NCI-H748 treated with DMSO at 0.1 percent for 48 hours (cell line): ENCODE measurements at regions not wholly inside any gene's neighbourhood (a gene's known extent, or its start where the extent isn't known, plus 50 kb on each side); places are given as distances from the start of the nearest gene placed in this dataset.
"Not testable (repeated sequence)": the region's sequence is repeated elsewhere in the genome, so short reads cannot be mapped to it uniquely, and the experiment has no call there.

Experiments
- DNase-seq: peaks from one replicate; lab custom pipeline; 2025; lab: John Stamatoyannopoulos, UW

- DNase-seq, result no peak
These were observed 572.4 kb downstream of the AMY1C start for GRCh38 chr1:104322131-104322530.

GRCh38 chr1:104329278-104329677 is 579.6 kb downstream of the AMY1C start:
- no peak for DNase-seq

GRCh38 chr1:104331763-104332162 is 582.1 kb downstream of the AMY1C start:
- DNase-seq, result no peak

GRCh38 chr1:104337927-104338326 is 588.2 kb downstream of the AMY1C start:
- DNase-seq, result not testable (repeated sequence)

GRCh38 chr1:104341944-104342343 is 592.2 kb downstream of the AMY1C start:
- no peak for DNase-seq

- no peak for DNase-seq
These were observed 598.6 kb downstream of the AMY1C start for GRCh38 chr1:104348277-104348676.

GRCh38 chr1:104353580-104353979 is 603.9 kb downstream of the AMY1C start:
- DNase-seq, result no peak

- no peak for DNase-seq
These were observed 608.4 kb downstream of the AMY1C start for GRCh38 chr1:104358086-104358485.

GRCh38 chr1:104358621-104359020 is 608.9 kb downstream of the AMY1C start:
- no peak for DNase-seq

- DNase-seq, result no peak
These were observed 628.7 kb downstream of the AMY1C start for GRCh38 chr1:104378414-104378813.

- DNase-seq, result no peak
These were observed 630.3 kb downstream of the AMY1C start for GRCh38 chr1:104380003-104380402.

- no peak for DNase-seq
These were observed 638.2 kb downstream of the AMY1C start for GRCh38 chr1:104387716-104388508.

GRCh38 chr1:104392552-104392951 is 642.9 kb downstream of the AMY1C start:
- no peak for DNase-seq

GRCh38 chr1:104402178-104402577 is 652.5 kb downstream of the AMY1C start:
- DNase-seq, result peak; percentile 83

- DNase-seq, result no peak
These were observed 654.2 kb downstream of the AMY1C start for GRCh38 chr1:104403883-104404282.

- DNase-seq, result peak; percentile 79
These were observed 657.0 kb downstream of the AMY1C start for GRCh38 chr1:104406728-104407127.

GRCh38 chr1:104408268-104408667 is 658.6 kb downstream of the AMY1C start:
- no peak for DNase-seq

GRCh38 chr1:104435255-104435654 is 685.6 kb downstream of the AMY1C start:
- DNase-seq, result no peak

GRCh38 chr1:104440011-104440410 is 690.3 kb downstream of the AMY1C start:
- DNase-seq, result no peak

- DNase-seq, result no peak
These were observed 707.0 kb downstream of the AMY1C start for GRCh38 chr1:104456724-104457123.

- no peak for DNase-seq
These were observed 710.2 kb downstream of the AMY1C start for GRCh38 chr1:104459886-104460285.

GRCh38 chr1:104460880-104461279 is 711.2 kb downstream of the AMY1C start:
- no peak for DNase-seq

GRCh38 chr1:104463126-104463697 is 713.5 kb downstream of the AMY1C start:
- no peak for DNase-seq

- no peak for DNase-seq
These were observed 716.4 kb downstream of the AMY1C start for GRCh38 chr1:104466068-104466467.
